Hippocampal formation (tissue), 2 donors: ENCODE measurements at regions not wholly inside any gene's neighbourhood (a gene's known extent, or its start where the extent isn't known, plus 50 kb on each side); places are given as distances from the start of the nearest gene placed in this dataset.
"Not testable (repeated sequence)": the region's sequence is repeated elsewhere in the genome, so short reads cannot be mapped to it uniquely, and the experiment has no call there.

ENCODE experiments used
- DNase-seq, 2 donors: peaks; one replicate each; lab custom pipeline; 2025; lab: John Stamatoyannopoulos, UW

- no peak for DNase-seq
Observed at GRCh38 chr14:97143456-97143855, 346.3 kb downstream of the VRK1 start.

DNA sequence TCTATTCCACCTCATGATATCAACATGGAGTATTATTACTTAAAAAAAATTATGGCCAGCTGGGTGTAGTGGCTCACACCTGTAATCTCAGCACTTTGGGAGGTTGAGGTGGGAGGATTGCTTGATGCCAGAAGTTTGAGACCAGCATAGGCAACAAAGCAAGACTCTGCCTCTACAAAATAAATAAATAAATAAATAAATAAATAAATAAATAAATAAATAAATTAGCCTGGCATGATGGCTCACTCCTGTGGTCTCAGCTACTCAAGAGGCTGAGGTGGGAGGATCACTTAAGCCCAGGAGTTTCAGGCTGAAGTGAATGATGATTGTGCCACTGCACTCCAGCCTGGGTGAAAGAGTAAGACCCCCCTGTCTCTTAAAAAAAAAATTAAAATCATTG lies 350.8 kb downstream of the VRK1 start:
- DNase-seq: not testable (repeated sequence)

- DNase-seq: no peak
Observed at GRCh38 chr14:97149775-97150174, 352.6 kb downstream of the VRK1 start.

- no peak for DNase-seq
Observed at GRCh38 chr14:97153527-97153926, 356.3 kb downstream of the VRK1 start.

DNA sequence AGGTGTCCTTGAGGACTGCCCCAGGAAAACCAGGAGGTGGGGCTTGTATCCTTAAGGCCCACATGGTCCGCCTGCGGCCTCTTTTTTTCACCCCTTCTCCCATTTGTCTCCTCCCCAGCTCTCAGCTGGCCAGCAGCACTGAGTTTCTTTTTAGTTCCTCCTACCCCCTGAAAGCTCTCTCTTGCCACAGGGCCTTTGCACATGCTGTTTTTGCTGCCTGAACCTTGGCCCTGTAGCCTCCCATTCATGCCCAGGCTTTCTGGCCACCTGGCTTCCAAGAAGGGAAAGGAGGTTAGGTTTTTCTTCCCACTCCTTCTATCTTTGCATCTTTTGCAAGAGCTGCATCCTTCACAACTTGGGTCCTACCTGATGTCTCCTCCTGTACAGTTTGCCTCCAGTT lies 358.1 kb downstream of the VRK1 start:
- DNase-seq: no peak

DNA sequence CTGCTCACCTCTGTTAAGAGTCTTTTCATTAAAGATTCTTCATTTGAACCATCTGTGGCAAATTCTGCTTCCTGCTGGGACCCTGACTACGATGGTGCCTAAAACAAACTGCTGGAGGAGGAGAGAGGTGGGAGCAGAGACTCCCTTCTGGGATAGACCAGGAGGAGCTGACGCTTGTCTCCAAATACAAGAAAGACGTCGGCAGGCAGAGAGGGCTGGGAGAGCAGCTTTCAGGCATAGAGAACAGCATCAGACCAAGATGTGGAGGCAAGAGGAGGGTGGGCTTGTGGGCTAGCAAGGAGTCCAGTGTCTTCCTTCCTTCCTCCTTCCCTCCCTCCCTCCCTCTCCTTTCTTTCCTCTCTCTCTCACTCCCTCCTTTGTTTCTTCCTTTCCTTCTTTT lies 358.6 kb downstream of the VRK1 start:
- DNase-seq: no peak

DNA sequence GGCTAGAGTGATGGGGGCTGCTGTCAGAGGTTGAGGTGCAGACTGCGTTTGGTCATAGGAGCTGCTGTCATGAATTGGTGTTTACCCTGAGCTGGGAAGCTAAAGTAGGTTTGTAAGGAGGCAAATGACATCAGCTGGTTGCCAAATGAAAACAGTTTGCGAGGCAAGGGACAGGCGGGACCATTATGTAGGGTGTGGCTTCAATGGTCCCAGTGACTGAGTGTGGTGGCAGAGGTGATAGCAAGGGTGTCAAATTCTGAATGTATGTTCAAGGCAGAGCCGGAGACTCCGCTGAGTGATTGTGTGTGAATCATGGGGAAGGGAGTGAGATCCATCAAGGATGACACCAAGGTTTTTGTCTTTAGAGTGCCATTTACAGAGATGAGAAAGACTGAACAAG lies 359.5 kb downstream of the VRK1 start:
- DNase-seq: no peak

- no peak for DNase-seq
Observed at GRCh38 chr14:97158102-97158501, 360.9 kb downstream of the VRK1 start.

- no peak for DNase-seq
Observed at GRCh38 chr14:97159124-97159523, 361.9 kb downstream of the VRK1 start.

GRCh38 chr14:97162621-97163020 lies 365.4 kb downstream of the VRK1 start:
- no peak for DNase-seq

GRCh38 chr14:97164021-97164420 lies 366.8 kb downstream of the VRK1 start:
- no peak for DNase-seq

GRCh38 chr14:97166497-97166896 lies 369.3 kb downstream of the VRK1 start:
- DNase-seq: no peak

GRCh38 chr14:97167577-97167976 lies 370.4 kb downstream of the VRK1 start:
- not testable (repeated sequence) for DNase-seq

DNA sequence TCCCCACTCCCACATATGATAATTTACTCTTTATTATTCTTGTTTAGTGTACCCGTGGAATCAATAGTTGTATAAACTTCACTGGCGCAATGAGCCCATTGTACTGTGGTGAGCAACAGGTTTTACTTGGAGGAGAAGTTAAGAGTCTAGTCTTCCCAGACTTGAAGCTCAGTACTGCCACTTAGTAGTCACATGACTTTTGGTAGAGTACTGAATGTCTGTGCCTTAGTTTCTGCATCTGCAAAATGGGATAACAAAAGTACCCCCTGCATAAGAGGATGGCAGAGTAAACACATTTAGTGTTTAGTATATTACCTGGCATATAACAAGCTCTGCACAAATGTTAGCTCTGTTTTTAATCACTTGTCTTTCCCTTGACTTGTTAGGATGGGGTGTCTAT lies 375.5 kb downstream of the VRK1 start:
- no peak for DNase-seq

- no peak for DNase-seq
Observed at GRCh38 chr14:97177016-97177415, 379.8 kb downstream of the VRK1 start.

GRCh38 chr14:97177635-97178034 lies 380.5 kb downstream of the VRK1 start:
- DNase-seq: no peak

GRCh38 chr14:97178781-97179180 lies 381.6 kb downstream of the VRK1 start:
- no peak for DNase-seq

GRCh38 chr14:97179573-97179972 lies 382.4 kb downstream of the VRK1 start:
- DNase-seq: no peak

- no peak for DNase-seq
Observed at GRCh38 chr14:97180304-97181200, 383.4 kb downstream of the VRK1 start.

GRCh38 chr14:97185186-97185585 lies 388.0 kb downstream of the VRK1 start:
- no peak for DNase-seq

DNA sequence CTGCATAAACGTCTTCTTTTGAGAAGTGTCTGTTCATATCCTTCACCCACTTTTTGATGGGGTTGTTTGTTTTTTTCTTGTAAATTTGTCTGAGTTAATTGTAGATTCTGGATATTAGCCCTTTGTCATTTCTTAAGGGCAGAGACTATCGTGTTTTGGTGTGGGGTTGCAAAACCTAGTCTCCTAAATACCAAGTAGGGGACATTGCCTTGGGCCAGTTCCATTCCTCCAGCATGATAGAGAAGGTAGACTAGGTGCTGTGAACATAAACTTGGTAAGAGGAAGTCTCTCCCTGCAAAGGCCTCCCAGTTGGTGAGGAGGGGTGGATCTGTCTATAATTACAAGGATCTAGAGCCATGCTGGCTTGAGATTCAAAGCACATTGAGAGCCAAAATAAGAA lies 390.7 kb downstream of the VRK1 start:
- no peak for DNase-seq

DNA sequence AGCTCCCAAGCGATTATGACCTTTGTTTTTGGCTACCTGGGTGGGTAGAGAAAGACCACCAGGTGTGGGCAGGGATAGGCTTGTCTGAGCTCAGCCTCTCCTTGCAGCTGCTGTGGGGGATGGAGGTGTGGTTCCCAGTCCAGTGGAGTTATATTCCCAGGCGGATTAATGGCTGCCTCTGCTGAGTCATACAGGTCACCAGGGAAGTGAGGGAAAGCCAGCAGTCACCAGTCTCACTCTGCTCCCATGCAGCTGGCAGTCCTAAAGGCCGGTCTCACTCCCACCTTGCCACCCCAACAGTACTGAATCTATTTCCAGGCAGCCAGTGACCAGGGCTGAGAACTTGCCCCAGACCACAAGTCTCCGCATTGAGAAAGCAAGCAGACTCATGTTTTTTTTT lies 399.2 kb downstream of the VRK1 start:
- no peak for DNase-seq

- DNase-seq: no peak
Observed at GRCh38 chr14:97198813-97199212, 401.6 kb downstream of the VRK1 start.

GRCh38 chr14:97200245-97200644 lies 403.1 kb downstream of the VRK1 start:
- DNase-seq: no peak
